ENCODE measurements at regions not wholly inside any gene's neighbourhood (a gene's known extent, or its start where the extent isn't known, plus 50 kb on each side); places are given as distances from the start of the nearest gene placed in this dataset.

DNA sequence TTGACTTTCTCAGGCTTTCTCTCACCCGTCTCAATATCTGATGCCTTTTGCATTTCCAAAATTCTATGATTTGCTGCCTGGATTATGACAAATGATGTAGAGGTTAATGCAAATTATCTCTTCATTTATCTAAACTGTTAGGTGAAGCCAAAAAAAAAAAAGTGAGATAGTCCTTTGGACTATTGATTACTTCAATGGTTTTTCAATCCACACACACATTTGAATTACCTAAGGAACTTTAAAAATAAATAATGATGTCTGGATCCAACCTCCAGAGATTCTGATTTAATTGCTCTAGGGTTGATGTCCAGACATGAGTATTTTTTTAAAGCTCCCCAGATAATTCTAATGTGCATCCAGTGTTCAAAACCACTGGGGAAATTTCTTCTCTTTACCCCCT lies 379.4 kb downstream of the SPATA31D1 start:
- no peak for DNase-seq (ENCODE audit: low read depth)
- no peak overlapping the region for H3K4me3 ChIP-seq (ENCODE audit: low read depth, low read length)
- TF ChIP-seq, protein P1, sequence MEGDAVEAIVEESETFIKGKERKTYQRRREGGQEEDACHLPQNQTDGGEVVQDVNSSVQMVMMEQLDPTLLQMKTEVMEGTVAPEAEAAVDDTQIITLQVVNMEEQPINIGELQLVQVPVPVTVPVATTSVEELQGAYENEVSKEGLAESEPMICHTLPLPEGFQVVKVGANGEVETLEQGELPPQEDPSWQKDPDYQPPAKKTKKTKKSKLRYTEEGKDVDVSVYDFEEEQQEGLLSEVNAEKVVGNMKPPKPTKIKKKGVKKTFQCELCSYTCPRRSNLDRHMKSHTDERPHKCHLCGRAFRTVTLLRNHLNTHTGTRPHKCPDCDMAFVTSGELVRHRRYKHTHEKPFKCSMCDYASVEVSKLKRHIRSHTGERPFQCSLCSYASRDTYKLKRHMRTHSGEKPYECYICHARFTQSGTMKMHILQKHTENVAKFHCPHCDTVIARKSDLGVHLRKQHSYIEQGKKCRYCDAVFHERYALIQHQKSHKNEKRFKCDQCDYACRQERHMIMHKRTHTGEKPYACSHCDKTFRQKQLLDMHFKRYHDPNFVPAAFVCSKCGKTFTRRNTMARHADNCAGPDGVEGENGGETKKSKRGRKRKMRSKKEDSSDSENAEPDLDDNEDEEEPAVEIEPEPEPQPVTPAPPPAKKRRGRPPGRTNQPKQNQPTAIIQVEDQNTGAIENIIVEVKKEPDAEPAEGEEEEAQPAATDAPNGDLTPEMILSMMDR (IDR thresholded peaks at IDR 0.05; ENCODE audit: insufficient read depth, low read depth, low read length), result no peak

DNA sequence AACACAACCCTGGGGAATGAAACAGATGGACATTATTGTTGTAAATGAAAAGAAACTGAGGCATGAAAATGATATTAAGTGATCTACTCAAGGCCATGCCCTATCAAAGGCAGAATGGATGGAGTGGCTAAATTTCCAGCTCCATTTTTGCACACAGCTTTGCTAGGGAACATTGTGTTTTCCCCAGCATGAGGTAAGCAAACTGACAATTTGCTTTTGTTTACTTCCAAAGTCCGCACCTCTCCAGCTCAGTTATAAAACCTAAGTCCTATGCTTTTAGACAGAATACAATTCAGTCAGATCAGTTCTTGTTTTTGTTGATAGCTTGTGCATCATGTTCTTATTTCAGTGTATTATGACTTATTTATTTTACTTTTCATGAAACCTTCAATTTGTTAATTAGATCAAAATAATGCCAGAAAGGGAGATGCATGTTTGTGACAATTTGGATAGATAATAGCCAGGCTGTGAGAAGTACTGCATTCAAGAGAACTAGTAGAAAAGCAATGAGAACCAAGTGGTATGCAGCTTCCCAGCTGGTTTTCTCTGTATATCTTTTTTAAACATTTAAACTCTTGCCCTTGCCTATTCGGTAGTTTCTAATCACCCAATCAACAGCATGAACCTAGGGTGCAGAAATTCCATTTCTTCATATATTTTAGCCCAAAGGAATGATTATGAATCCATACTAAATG lies 380.8 kb downstream of the SPATA31D1 start:
- TF ChIP-seq, protein P1 (IDR thresholded peaks at IDR 0.05; ENCODE audit: insufficient read depth, low read depth, low read length), result no peak
- DNase-seq (ENCODE audit: low read depth), result no peak
- H3K4me3 ChIP-seq (ENCODE audit: low read depth, low read length), result no peak overlapping the region

DNA sequence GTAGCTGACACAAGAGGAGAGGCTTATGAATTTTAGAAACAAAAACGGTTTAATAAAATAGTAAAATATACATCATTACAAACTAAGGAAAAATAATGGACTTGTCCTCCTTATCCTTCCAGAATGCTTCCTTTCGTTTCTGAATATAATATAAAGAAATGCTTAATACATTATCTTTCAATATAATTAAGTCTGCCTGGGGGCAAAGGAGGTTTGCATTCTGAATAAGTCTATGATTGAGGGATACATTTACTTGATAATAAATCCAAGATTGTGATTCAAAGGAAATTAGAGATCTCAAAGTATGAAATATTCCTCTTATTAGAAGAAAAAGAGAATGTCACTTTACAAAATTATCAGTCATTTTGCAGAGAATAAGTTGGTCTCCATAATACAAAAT lies 386.5 kb downstream of the SPATA31D1 start:
- no peak for DNase-seq (ENCODE audit: low read depth)
- TF ChIP-seq, protein P1 (IDR thresholded peaks at IDR 0.05; ENCODE audit: insufficient read depth, low read depth, low read length), result no peak
- no peak overlapping the region for H3K4me3 ChIP-seq (ENCODE audit: low read depth, low read length)

DNA sequence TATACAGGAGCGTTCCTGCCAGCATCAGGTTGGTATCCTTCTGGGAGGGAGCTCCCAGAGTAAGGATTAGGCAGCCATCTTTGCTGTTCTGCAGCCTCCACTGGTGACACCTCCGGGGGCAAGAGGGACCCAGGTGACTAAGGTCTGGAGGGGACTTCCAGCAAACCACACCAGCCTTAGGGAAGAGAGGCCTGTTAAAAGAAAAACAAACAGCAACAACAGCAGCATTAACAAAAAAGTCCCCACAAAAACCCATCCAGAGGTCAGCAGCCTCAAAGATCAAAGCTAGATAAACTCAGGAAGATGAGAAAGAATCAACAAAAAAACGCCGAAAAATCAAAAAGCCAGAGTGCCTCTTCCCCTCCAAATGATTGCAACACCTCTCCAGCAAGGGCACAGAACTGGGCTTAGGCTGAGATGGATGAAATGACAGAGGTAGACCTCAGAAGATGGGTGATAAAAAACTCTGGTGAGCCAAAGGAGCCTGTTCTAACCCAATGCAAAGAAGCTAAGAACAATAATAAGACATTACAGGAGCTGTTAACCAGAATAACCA lies 388.2 kb downstream of the SPATA31D1 start:
- H3K4me3 ChIP-seq (ENCODE audit: low read depth, low read length), result no peak overlapping the region
- TF ChIP-seq, protein P1 (IDR thresholded peaks at IDR 0.05; ENCODE audit: insufficient read depth, low read depth, low read length), result no peak
- no peak for DNase-seq (ENCODE audit: low read depth)

DNA sequence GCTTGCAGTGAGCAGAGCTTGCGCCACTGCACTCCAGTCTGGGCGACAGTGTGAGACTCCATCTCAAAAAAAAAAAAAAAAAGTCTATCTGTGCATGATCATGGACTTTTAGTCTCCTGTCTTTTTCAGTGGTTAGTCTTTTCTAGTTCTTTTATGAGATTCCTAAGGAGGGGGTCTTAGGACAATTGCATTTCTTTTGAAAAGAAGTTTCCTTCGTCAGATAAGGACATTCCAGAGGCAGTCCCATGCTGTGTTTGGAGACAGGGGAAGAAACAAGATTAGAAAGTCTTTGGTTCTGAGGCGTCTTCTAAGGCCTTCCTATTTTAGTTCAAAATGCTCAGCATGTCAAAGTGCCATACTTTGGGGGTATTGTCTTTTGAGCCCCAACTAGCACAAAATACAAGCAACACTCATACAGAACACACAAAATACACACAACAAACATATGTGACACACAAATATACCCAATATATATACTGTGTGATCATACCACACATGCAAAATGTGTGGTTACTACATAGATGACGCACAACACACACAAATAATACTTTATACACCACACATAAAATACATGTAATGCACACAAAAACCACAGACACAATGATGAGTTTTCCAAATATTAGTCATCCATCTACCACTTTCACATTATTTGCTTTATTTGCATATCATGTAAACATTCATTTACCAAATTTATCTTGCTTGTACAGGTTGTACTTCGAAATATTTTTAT lies 394.5 kb downstream of the SPATA31D1 start:
- TF ChIP-seq, protein P1 (IDR thresholded peaks at IDR 0.05; ENCODE audit: insufficient read depth, low read depth, low read length), result no peak

DNA sequence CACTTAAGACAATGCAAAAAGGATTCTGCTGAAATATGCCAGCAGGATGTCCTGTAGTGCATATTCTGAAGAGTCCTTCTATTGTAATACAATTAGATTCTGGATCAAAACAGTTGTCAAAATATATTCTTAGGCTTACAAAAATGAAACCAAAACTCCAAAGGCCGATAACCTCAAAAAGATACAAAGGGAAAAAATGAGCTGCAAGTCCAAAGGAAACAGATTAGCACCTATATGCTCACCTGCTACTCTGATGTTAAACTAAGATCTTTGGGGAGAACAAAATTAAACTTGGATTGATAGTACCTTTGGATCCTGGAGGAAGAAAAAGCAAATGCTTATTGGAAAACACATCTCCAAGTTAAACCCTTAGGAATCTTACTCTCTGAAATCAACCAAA lies 397.1 kb downstream of the SPATA31D1 start:
- no peak overlapping the region for H3K4me3 ChIP-seq (ENCODE audit: low read depth, low read length)
- DNase-seq (ENCODE audit: low read depth), result no peak
- TF ChIP-seq, protein P1 (IDR thresholded peaks at IDR 0.05; ENCODE audit: insufficient read depth, low read depth, low read length), result no peak

More for the DNA sequence above, 394.5 kb downstream of the SPATA31D1 start:
- no peak for DNase-seq (ENCODE audit: low read depth)
- no peak overlapping the region for H3K4me3 ChIP-seq (ENCODE audit: low read depth, low read length)

Data from fibroblast of villous mesenchyme (primary cell).